ENCODE measurements at regions not wholly inside any gene's neighbourhood (a gene's known extent, or its start where the extent isn't known, plus 50 kb on each side); places are given as distances from the start of the nearest gene placed in this dataset.

DNA sequence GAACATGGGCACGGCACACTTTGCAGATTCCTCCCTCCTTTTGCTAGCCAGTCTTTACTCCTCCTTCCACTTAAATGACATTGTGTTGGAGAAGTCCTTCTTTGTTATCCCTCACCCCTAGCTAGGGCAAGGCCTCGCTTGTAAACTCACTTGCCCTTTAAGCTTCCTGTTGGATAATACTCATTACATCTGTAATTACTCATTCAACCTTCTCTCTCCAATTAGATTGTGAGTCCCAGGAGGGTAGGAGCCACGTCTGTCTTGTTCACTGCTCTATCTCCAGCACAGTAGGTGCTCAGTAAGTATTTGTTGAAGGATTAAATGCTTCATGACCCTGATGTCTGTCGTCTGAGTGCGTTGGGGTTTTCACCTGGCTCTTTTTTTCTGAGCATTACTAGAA is 98.7 kb upstream of the USP24 start:
- Mint-ChIP-seq H3K27ac (no peak overlapping the region), H3K27me3 (ENCODE audit: low read depth) (no peaks in the 10 kb centered on the region), H3K4me1 (peaks cover 2% of the 10 kb centered on the region; the same call in 1 of the 2 replicates), H3K36me3 (no peaks in the 10 kb centered on the region), H3K4me3 (no peak overlapping the region), H3K9me3 (no peaks in the 10 kb centered on the region)
- CTCF ChIA-PET, result no interaction called here
- ATAC-seq (no peak), DNase-seq (ENCODE audit: low spot score) (no peak)
- TF ChIP-seq, protein P1, sequence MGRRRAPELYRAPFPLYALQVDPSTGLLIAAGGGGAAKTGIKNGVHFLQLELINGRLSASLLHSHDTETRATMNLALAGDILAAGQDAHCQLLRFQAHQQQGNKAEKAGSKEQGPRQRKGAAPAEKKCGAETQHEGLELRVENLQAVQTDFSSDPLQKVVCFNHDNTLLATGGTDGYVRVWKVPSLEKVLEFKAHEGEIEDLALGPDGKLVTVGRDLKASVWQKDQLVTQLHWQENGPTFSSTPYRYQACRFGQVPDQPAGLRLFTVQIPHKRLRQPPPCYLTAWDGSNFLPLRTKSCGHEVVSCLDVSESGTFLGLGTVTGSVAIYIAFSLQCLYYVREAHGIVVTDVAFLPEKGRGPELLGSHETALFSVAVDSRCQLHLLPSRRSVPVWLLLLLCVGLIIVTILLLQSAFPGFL (CRISPR knock-in tag; IDR thresholded peaks at IDR 0.05; ENCODE audit: borderline replicate concordance), result no peak
- TF ChIP-seq NR3C1 (CRISPR knock-in tag; conservative IDR thresholded peaks at IDR 0.05; ENCODE audit: low read depth), result no peak
- no peak for TF ChIP-seq FOXK1 (CRISPR knock-in tag; IDR thresholded peaks at IDR 0.05)
- TF ChIP-seq NR2C2 (CRISPR knock-in tag; IDR thresholded peaks at IDR 0.05), result no peak
- TF ChIP-seq, protein P2, sequence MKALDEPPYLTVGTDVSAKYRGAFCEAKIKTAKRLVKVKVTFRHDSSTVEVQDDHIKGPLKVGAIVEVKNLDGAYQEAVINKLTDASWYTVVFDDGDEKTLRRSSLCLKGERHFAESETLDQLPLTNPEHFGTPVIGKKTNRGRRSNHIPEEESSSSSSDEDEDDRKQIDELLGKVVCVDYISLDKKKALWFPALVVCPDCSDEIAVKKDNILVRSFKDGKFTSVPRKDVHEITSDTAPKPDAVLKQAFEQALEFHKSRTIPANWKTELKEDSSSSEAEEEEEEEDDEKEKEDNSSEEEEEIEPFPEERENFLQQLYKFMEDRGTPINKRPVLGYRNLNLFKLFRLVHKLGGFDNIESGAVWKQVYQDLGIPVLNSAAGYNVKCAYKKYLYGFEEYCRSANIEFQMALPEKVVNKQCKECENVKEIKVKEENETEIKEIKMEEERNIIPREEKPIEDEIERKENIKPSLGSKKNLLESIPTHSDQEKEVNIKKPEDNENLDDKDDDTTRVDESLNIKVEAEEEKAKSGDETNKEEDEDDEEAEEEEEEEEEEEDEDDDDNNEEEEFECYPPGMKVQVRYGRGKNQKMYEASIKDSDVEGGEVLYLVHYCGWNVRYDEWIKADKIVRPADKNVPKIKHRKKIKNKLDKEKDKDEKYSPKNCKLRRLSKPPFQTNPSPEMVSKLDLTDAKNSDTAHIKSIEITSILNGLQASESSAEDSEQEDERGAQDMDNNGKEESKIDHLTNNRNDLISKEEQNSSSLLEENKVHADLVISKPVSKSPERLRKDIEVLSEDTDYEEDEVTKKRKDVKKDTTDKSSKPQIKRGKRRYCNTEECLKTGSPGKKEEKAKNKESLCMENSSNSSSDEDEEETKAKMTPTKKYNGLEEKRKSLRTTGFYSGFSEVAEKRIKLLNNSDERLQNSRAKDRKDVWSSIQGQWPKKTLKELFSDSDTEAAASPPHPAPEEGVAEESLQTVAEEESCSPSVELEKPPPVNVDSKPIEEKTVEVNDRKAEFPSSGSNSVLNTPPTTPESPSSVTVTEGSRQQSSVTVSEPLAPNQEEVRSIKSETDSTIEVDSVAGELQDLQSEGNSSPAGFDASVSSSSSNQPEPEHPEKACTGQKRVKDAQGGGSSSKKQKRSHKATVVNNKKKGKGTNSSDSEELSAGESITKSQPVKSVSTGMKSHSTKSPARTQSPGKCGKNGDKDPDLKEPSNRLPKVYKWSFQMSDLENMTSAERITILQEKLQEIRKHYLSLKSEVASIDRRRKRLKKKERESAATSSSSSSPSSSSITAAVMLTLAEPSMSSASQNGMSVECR (CRISPR knock-in tag; IDR thresholded peaks at IDR 0.05; ENCODE audit: borderline replicate concordance), result no peak
- no peak for TF ChIP-seq CBFB (CRISPR knock-in tag; IDR thresholded peaks at IDR 0.05; ENCODE audit: low read depth)
- no peak for TF ChIP-seq TP53 (CRISPR knock-in tag; IDR thresholded peaks at IDR 0.05)
- no peak for TF ChIP-seq SP1 (CRISPR knock-in tag; conservative IDR thresholded peaks at IDR 0.05)
- TF ChIP-seq, protein P3, sequence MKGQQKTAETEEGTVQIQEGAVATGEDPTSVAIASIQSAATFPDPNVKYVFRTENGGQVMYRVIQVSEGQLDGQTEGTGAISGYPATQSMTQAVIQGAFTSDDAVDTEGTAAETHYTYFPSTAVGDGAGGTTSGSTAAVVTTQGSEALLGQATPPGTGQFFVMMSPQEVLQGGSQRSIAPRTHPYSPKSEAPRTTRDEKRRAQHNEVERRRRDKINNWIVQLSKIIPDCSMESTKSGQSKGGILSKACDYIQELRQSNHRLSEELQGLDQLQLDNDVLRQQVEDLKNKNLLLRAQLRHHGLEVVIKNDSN (CRISPR knock-in tag; IDR thresholded peaks at IDR 0.05), result no peak
- no peak for TF ChIP-seq NR1H2 (CRISPR knock-in tag; IDR thresholded peaks at IDR 0.05)
- POLR2A ChIA-PET, result no interaction called here

DNA sequence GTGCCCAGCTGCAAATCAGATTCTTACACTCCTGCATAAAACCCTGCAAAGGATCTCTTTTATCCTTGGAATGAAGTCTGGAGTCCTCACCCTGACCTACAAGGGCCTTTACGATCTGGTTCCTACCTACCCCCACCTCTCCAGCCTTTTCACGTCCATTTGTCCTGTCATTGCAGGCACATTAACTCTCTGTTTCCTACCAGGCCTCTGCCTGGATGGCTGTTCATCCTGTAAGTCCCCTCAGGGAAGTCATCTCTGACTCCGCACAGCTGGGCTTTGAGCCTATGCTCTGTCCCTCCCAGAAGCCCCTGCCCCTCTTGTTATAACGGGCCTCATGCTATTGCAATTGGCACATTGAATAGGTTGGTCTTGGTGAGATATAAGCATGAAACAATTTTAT is 96.8 kb upstream of the USP24 start:
- no peaks in the 10 kb centered on the region for H3K36me3 Mint-ChIP-seq
- no peak overlapping the region for H3K4me3 Mint-ChIP-seq
- DNase-seq (ENCODE audit: low spot score) (no peak), ATAC-seq (no peak)
- no peaks in the 10 kb centered on the region for H3K27me3 Mint-ChIP-seq (ENCODE audit: low read depth)
- H3K4me1 Mint-ChIP-seq, result peaks cover 2% of the 10 kb centered on the region; the same call in 1 of the 2 replicates
- CTCF ChIA-PET, result no interaction called here
- POLR2A ChIA-PET, result no interaction called here
- H3K27ac Mint-ChIP-seq, result no peak overlapping the region
- H3K9me3 Mint-ChIP-seq, result peaks cover 1% of the 10 kb centered on the region
- TF ChIP-seq, protein P4, sequence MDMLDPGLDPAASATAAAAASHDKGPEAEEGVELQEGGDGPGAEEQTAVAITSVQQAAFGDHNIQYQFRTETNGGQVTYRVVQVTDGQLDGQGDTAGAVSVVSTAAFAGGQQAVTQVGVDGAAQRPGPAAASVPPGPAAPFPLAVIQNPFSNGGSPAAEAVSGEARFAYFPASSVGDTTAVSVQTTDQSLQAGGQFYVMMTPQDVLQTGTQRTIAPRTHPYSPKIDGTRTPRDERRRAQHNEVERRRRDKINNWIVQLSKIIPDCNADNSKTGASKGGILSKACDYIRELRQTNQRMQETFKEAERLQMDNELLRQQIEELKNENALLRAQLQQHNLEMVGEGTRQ (CRISPR knock-in tag; IDR thresholded peaks at IDR 0.05), result no peak
- TF ChIP-seq, protein P5, sequence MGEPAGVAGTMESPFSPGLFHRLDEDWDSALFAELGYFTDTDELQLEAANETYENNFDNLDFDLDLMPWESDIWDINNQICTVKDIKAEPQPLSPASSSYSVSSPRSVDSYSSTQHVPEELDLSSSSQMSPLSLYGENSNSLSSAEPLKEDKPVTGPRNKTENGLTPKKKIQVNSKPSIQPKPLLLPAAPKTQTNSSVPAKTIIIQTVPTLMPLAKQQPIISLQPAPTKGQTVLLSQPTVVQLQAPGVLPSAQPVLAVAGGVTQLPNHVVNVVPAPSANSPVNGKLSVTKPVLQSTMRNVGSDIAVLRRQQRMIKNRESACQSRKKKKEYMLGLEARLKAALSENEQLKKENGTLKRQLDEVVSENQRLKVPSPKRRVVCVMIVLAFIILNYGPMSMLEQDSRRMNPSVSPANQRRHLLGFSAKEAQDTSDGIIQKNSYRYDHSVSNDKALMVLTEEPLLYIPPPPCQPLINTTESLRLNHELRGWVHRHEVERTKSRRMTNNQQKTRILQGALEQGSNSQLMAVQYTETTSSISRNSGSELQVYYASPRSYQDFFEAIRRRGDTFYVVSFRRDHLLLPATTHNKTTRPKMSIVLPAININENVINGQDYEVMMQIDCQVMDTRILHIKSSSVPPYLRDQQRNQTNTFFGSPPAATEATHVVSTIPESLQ (CRISPR knock-in tag; IDR thresholded peaks at IDR 0.05), result no peak
- TF ChIP-seq SOX15 (CRISPR knock-in tag; IDR thresholded peaks at IDR 0.05), result no peak
- TF ChIP-seq, protein P6, sequence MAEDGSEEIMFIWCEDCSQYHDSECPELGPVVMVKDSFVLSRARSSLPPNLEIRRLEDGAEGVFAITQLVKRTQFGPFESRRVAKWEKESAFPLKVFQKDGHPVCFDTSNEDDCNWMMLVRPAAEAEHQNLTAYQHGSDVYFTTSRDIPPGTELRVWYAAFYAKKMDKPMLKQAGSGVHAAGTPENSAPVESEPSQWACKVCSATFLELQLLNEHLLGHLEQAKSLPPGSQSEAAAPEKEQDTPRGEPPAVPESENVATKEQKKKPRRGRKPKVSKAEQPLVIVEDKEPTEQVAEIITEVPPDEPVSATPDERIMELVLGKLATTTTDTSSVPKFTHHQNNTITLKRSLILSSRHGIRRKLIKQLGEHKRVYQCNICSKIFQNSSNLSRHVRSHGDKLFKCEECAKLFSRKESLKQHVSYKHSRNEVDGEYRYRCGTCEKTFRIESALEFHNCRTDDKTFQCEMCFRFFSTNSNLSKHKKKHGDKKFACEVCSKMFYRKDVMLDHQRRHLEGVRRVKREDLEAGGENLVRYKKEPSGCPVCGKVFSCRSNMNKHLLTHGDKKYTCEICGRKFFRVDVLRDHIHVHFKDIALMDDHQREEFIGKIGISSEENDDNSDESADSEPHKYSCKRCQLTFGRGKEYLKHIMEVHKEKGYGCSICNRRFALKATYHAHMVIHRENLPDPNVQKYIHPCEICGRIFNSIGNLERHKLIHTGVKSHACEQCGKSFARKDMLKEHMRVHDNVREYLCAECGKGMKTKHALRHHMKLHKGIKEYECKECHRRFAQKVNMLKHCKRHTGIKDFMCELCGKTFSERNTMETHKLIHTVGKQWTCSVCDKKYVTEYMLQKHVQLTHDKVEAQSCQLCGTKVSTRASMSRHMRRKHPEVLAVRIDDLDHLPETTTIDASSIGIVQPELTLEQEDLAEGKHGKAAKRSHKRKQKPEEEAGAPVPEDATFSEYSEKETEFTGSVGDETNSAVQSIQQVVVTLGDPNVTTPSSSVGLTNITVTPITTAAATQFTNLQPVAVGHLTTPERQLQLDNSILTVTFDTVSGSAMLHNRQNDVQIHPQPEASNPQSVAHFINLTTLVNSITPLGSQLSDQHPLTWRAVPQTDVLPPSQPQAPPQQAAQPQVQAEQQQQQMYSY (CRISPR knock-in tag; IDR thresholded peaks at IDR 0.05), result no peak
- no peak for TF ChIP-seq NFE2L1 (CRISPR knock-in tag; IDR thresholded peaks at IDR 0.05)
- TF ChIP-seq, protein P7, sequence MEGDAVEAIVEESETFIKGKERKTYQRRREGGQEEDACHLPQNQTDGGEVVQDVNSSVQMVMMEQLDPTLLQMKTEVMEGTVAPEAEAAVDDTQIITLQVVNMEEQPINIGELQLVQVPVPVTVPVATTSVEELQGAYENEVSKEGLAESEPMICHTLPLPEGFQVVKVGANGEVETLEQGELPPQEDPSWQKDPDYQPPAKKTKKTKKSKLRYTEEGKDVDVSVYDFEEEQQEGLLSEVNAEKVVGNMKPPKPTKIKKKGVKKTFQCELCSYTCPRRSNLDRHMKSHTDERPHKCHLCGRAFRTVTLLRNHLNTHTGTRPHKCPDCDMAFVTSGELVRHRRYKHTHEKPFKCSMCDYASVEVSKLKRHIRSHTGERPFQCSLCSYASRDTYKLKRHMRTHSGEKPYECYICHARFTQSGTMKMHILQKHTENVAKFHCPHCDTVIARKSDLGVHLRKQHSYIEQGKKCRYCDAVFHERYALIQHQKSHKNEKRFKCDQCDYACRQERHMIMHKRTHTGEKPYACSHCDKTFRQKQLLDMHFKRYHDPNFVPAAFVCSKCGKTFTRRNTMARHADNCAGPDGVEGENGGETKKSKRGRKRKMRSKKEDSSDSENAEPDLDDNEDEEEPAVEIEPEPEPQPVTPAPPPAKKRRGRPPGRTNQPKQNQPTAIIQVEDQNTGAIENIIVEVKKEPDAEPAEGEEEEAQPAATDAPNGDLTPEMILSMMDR (IDR thresholded peaks at IDR 0.05), result no peak
- TF ChIP-seq GTF2I (CRISPR knock-in tag; conservative IDR thresholded peaks at IDR 0.05), result no peak
- TF ChIP-seq, protein P8, sequence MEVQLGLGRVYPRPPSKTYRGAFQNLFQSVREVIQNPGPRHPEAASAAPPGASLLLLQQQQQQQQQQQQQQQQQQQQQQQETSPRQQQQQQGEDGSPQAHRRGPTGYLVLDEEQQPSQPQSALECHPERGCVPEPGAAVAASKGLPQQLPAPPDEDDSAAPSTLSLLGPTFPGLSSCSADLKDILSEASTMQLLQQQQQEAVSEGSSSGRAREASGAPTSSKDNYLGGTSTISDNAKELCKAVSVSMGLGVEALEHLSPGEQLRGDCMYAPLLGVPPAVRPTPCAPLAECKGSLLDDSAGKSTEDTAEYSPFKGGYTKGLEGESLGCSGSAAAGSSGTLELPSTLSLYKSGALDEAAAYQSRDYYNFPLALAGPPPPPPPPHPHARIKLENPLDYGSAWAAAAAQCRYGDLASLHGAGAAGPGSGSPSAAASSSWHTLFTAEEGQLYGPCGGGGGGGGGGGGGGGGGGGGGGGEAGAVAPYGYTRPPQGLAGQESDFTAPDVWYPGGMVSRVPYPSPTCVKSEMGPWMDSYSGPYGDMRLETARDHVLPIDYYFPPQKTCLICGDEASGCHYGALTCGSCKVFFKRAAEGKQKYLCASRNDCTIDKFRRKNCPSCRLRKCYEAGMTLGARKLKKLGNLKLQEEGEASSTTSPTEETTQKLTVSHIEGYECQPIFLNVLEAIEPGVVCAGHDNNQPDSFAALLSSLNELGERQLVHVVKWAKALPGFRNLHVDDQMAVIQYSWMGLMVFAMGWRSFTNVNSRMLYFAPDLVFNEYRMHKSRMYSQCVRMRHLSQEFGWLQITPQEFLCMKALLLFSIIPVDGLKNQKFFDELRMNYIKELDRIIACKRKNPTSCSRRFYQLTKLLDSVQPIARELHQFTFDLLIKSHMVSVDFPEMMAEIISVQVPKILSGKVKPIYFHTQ (CRISPR knock-in tag; IDR thresholded peaks at IDR 0.05), result no peak
